GM18951 (cell line): ENCODE measurements at regions not wholly inside any gene's neighbourhood (a gene's known extent, or its start where the extent isn't known, plus 50 kb on each side); places are given as distances from the start of the nearest gene placed in this dataset.

Experiments used
- POLR2A ChIP-seq: IDR thresholded peaks from 4 replicates; pipeline ENCODE4 v1.6.1; 2011; ENCODE audit warnings: mild to moderate bottlenecking; ENCODE audit not compliant: insufficient read length, insufficient read depth; ENCODE audit errors: extremely low read depth
- in situ Hi-C: fragments of 300-500 bp; cut with MboI; formaldehyde crosslinking; loops from one replicate; pipeline ENCODE4 v1.12.0; 2022; ENCODE audit warnings: low sequenced_read_pairs, mixed read lengths, inconsistent platforms; ENCODE audit not compliant: unreplicated experiment

- TF ChIP-seq POLR2A: no peak
- in situ Hi-C loops: no loop called here
Measured at GRCh38 chr5:122576256-122577016, 198.4 kb upstream of the SNX2 start.

- TF ChIP-seq POLR2A: no peak
- in situ Hi-C loops: no loop called here
Measured at GRCh38 chr5:122581629-122582028, 193.3 kb upstream of the SNX2 start.

GRCh38 chr5:122584411-122585300, 190.2 kb upstream of the SNX2 start:
- in situ Hi-C loops: no loop called here
- no peak for TF ChIP-seq POLR2A

GRCh38 chr5:122585371-122585770, 189.5 kb upstream of the SNX2 start:
- in situ Hi-C loops: no loop called here
- no peak for TF ChIP-seq POLR2A

- in situ Hi-C loops: no loop called here
- no peak for TF ChIP-seq POLR2A
Measured at GRCh38 chr5:122586351-122586750, 188.5 kb upstream of the SNX2 start.

- in situ Hi-C loops: no loop called here
- no peak for TF ChIP-seq POLR2A
Measured at GRCh38 chr5:122591828-122592227, 183.1 kb upstream of the SNX2 start.

- in situ Hi-C loops: no loop called here
- no peak for TF ChIP-seq POLR2A
Measured at GRCh38 chr5:122599000-122599399, 175.9 kb upstream of the SNX2 start.

- in situ Hi-C loops: no loop called here
- no peak for TF ChIP-seq POLR2A
Measured at GRCh38 chr5:122600924-122601323, 174.0 kb upstream of the SNX2 start.

- no peak for TF ChIP-seq POLR2A
- in situ Hi-C loops: no loop called here
Measured at GRCh38 chr5:122602700-122603099, 172.2 kb upstream of the SNX2 start.

GRCh38 chr5:122605236-122605635, 169.6 kb upstream of the SNX2 start:
- TF ChIP-seq POLR2A: no peak
- in situ Hi-C loops: no loop called here

GRCh38 chr5:122607818-122608217, 167.1 kb upstream of the SNX2 start:
- in situ Hi-C loops: no loop called here
- no peak for TF ChIP-seq POLR2A

GRCh38 chr5:122608222-122608621, 166.7 kb upstream of the SNX2 start:
- in situ Hi-C loops: no loop called here

GRCh38 chr5:122611406-122611805, 163.5 kb upstream of the SNX2 start:
- TF ChIP-seq POLR2A: no peak
- in situ Hi-C loops: no loop called here

More at GRCh38 chr5:122608222-122608621, 166.7 kb upstream of the SNX2 start:
- no peak for TF ChIP-seq POLR2A

GRCh38 chr5:122612901-122613300, 162.0 kb upstream of the SNX2 start:
- TF ChIP-seq POLR2A: no peak
- in situ Hi-C loops: no loop called here
